MM.1S (cell line): ENCODE measurements at regions not wholly inside any gene's neighbourhood (a gene's known extent, or its start where the extent isn't known, plus 50 kb on each side); places are given as distances from the start of the nearest gene placed in this dataset.

ENCODE experiments used
- EZH2phosphoT487 ChIP-seq: fragments of 300-600 bp; sonication (generic); IDR thresholded peaks from 2 replicates; pipeline ENCODE4 v1.6.1; 2018; ENCODE audit warnings: antibody characterized with exemption, low read length
- TF ChIP-seq, protein P1 (sequence below): fragments of 300-600 bp; sonication (generic); IDR thresholded peaks from 2 replicates; pipeline ENCODE4 v1.5.1; 2016; ENCODE audit warnings: antibody characterized with exemption, low read length, mixed read lengths

DNA sequence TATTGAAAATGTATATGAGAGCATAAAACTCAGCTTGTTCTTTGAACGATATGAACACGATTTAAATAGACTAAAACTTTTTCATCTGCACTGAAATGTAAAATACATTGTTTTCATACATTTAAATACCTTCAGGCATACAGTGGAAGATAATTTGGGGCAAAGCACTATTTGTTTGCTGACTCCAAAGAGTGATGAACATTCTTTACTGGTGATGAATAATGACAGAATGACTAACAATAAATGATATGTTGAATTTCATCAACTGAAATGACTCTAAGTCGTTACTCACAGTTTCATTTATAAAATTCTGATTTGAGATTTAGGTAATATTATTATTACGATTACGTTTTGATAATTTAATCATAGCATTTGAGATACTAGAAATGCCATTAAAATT is 1160.1 kb downstream of the NLGN4X start:
- TF ChIP-seq, protein P1, sequence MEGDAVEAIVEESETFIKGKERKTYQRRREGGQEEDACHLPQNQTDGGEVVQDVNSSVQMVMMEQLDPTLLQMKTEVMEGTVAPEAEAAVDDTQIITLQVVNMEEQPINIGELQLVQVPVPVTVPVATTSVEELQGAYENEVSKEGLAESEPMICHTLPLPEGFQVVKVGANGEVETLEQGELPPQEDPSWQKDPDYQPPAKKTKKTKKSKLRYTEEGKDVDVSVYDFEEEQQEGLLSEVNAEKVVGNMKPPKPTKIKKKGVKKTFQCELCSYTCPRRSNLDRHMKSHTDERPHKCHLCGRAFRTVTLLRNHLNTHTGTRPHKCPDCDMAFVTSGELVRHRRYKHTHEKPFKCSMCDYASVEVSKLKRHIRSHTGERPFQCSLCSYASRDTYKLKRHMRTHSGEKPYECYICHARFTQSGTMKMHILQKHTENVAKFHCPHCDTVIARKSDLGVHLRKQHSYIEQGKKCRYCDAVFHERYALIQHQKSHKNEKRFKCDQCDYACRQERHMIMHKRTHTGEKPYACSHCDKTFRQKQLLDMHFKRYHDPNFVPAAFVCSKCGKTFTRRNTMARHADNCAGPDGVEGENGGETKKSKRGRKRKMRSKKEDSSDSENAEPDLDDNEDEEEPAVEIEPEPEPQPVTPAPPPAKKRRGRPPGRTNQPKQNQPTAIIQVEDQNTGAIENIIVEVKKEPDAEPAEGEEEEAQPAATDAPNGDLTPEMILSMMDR, result no peak
- no peak for TF ChIP-seq EZH2phosphoT487
